ENCODE measurements at regions not wholly inside any gene's neighbourhood (a gene's known extent, or its start where the extent isn't known, plus 50 kb on each side); places are given as distances from the start of the nearest gene placed in this dataset.
A peak's percentile ranks its signal among the peaks of the same experiment; 100 is the strongest.

GRCh38 chr17:73819440-73820395, 175.5 kb upstream of the SDK2 start:
- DNase-seq: no peak

GRCh38 chr17:73820686-73821448, 176.6 kb upstream of the SDK2 start:
- DNase-seq: peak; percentile 61

GRCh38 chr17:73821665-73822064, 177.4 kb upstream of the SDK2 start:
- DNase-seq: no peak

GRCh38 chr17:73822371-73822770, 178.1 kb upstream of the SDK2 start:
- DNase-seq: no peak

GRCh38 chr17:73823684-73824083, 179.4 kb upstream of the SDK2 start:
- no peak for DNase-seq

GRCh38 chr17:73824321-73824720, 180.1 kb upstream of the SDK2 start:
- DNase-seq: no peak

GRCh38 chr17:73826181-73826871, 182.1 kb upstream of the SDK2 start:
- no peak for DNase-seq

- no peak for DNase-seq
These were observed 182.6 kb upstream of the SDK2 start for GRCh38 chr17:73826872-73827228.

- no peak for DNase-seq
These were observed 183.5 kb upstream of the SDK2 start for GRCh38 chr17:73827627-73828291.

GRCh38 chr17:73829676-73830280, 185.5 kb upstream of the SDK2 start:
- no peak for DNase-seq

- no peak for DNase-seq
These were observed 187.5 kb upstream of the SDK2 start for GRCh38 chr17:73831699-73832098.

GRCh38 chr17:73833775-73834488, 189.7 kb upstream of the SDK2 start:
- DNase-seq: peak; percentile 60

- DNase-seq: no peak
These were observed 190.6 kb upstream of the SDK2 start for GRCh38 chr17:73834684-73835343.

- no peak for DNase-seq
These were observed 191.4 kb upstream of the SDK2 start for GRCh38 chr17:73835605-73836004.

GRCh38 chr17:73838815-73839214, 194.6 kb upstream of the SDK2 start:
- no peak for DNase-seq

- no peak for DNase-seq
These were observed 196.6 kb upstream of the SDK2 start for GRCh38 chr17:73840829-73841228.

GRCh38 chr17:73841431-73842060, 197.3 kb upstream of the SDK2 start:
- DNase-seq: peak; percentile 5

- DNase-seq: no peak
These were observed 203.7 kb upstream of the SDK2 start for GRCh38 chr17:73847952-73848351.

GRCh38 chr17:73850426-73850825, 206.2 kb upstream of the SDK2 start:
- no peak for DNase-seq

- no peak for DNase-seq
These were observed 206.8 kb upstream of the SDK2 start for GRCh38 chr17:73851091-73851490.
